ENCODE measurements at regions not wholly inside any gene's neighbourhood (a gene's known extent, or its start where the extent isn't known, plus 50 kb on each side); places are given as distances from the start of the nearest gene placed in this dataset.

DNA sequence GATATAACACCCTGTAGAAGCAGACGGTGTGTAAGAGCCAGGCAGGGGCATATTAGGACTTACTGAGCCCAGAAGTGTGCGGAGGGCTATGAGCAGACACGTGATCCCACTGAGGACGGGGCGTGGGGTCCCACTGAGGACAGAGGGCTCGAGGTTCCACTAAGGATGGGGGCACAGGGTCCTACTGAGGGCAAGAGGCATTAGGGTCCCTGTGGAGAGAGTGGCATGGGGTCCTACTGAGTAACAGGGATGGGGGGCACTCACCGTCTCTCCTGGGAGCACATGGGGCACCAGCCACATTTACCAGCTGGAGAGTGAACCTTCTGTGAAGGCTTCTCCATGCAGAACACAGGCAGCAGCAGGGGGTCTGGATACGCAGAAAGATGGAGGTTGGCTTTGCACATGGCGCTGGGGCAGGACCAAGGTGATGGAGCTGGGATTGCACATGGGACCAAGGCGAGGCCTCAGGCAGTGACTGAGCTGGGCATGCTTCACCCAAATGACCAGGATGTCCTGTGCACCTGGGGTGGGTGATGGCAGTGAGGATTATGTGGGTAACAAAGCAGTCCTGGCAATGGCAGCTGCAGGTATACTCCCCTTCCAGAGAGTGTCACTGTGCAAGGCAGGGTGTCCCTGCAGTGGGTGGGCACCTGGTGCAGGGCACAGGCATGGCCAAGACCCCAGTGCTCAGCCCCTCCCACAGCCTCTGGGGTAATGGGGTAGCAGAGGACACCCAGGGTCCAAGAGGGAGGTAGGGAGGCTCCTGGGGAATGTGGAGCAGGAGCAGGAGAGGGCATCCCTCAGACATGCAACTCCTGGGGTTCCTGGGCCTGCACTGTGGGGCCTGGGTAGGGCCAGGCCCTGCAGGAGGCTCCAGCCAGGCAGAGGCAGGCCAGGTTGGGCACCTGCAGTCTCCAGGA is 278.1 kb downstream of the TCERG1L start:
- H3K4me1 ChIP-seq (ENCODE audit: low read depth) = no peaks in the 10 kb centered on the region
- no peaks in the 10 kb centered on the region for H3K9me3 ChIP-seq
- TF ChIP-seq, protein P1, sequence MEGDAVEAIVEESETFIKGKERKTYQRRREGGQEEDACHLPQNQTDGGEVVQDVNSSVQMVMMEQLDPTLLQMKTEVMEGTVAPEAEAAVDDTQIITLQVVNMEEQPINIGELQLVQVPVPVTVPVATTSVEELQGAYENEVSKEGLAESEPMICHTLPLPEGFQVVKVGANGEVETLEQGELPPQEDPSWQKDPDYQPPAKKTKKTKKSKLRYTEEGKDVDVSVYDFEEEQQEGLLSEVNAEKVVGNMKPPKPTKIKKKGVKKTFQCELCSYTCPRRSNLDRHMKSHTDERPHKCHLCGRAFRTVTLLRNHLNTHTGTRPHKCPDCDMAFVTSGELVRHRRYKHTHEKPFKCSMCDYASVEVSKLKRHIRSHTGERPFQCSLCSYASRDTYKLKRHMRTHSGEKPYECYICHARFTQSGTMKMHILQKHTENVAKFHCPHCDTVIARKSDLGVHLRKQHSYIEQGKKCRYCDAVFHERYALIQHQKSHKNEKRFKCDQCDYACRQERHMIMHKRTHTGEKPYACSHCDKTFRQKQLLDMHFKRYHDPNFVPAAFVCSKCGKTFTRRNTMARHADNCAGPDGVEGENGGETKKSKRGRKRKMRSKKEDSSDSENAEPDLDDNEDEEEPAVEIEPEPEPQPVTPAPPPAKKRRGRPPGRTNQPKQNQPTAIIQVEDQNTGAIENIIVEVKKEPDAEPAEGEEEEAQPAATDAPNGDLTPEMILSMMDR (IDR thresholded peaks at IDR 0.05) = no peak
- DNase-seq = no peak
- H3K4me3 ChIP-seq = no peak overlapping the region
- intact Hi-C loops (cut with DNase I, micrococcal nuclease) = no loop called here
- ATAC-seq = no peak
- no peaks in the 10 kb centered on the region for H3K36me3 ChIP-seq (ENCODE audit: low read depth)

DNA sequence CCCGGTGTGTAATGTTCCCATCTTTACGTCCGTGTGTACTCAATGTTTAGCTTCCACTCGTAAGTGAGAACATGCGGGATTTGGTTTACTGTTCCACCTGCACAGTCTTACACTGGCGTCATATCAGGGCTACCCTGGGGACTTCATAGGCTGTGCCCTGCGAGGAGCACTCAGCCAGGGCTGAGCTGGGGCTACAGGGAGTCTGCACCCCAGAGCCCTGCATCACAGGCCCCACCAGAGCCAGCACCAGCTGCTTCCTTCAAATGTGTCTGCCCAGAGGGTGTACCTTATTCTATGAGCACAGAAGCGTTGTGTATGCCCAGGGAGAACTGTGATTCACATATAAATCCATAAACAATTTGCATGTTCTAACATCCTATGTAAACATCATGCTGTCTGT is 277.1 kb downstream of the TCERG1L start:
- DNase-seq = no peak
- ATAC-seq = no peak
- Histone ChIP-seq H3K9me3 (no peaks in the 10 kb centered on the region), H3K4me1 (ENCODE audit: low read depth) (no peaks in the 10 kb centered on the region), H3K4me3 (no peak overlapping the region), H3K36me3 (ENCODE audit: low read depth) (no peaks in the 10 kb centered on the region)
- intact Hi-C loops (cut with DNase I, micrococcal nuclease) = no loop called here
- TF ChIP-seq, protein P1 (IDR thresholded peaks at IDR 0.05) = no peak

DNA sequence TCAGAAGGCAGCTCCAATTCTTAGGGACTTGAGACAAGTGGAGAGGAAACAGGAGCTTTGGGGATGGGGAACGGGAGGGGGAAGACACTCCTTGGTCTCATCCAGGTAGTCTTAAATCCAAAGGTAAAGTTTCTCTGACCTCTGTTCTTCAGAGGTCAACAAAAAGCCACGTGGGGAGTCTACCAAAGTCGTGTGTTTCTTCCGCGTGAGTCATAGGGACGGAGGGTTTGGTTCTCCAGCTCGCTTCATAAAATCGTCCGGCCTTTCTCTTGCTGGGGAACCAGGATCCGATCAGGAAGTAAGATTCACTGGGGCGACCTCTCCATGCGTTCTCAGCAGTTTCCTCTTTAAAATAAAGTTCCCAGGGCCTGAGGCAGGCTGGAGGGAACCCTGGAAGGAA is 275.7 kb downstream of the TCERG1L start:
- Histone ChIP-seq H3K4me3 (no peak overlapping the region), H3K36me3 (ENCODE audit: low read depth) (no peaks in the 10 kb centered on the region), H3K9me3 (no peaks in the 10 kb centered on the region), H3K4me1 (ENCODE audit: low read depth) (no peaks in the 10 kb centered on the region)
- ATAC-seq = no peak
- TF ChIP-seq, protein P1 (IDR thresholded peaks at IDR 0.05) = no peak
- intact Hi-C loops (cut with DNase I, micrococcal nuclease) = no loop called here
- no peak for DNase-seq

DNA sequence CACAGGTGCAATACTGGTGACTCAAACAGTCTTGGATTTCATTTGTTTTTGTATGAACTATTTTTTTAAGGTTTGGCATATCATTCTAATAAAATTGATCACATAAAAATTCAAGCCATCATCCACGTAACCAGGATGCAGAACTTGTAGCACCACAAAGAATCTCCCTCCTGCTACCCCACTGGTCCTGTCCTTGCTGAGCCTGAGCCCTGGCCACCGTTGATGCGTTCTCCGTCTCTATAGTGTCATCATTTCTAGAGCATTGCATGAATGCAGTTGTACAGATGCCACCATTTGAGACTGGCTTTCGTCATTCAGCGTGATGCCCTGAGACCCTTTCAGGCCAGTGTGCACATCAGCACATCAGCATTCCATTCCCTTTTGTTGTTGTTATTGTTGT is 273.5 kb downstream of the TCERG1L start:
- DNase-seq (no peak), ATAC-seq (no peak)
- Histone ChIP-seq H3K4me3 (no peak overlapping the region), H3K36me3 (ENCODE audit: low read depth) (no peaks in the 10 kb centered on the region), H3K4me1 (ENCODE audit: low read depth) (no peaks in the 10 kb centered on the region), H3K9me3 (peaks cover 2% of the 10 kb centered on the region)
- TF ChIP-seq, protein P1 (IDR thresholded peaks at IDR 0.05) = no peak
- intact Hi-C loops (cut with DNase I, micrococcal nuclease) = no loop called here

DNA sequence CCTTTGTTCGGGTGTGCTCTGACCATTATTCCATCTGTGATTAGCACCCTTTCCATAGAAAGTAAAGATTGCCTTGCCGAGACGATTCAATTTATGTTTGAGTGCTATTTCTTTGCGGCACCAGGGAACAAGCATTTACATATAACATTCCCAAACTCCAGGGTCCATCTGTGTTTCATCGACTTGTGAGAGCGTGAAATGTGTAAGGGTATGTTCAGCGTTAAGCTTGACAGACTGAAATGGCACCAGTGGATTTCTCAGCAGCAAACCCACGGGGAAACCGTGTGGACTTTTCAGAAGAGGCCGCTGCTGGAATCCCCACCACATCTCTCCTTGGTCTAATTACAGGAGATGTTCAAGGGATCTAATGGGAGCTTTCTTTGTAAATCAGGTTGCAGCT is 270.5 kb downstream of the TCERG1L start:
- Histone ChIP-seq H3K4me3 (no peak overlapping the region), H3K9me3 (peaks cover 2% of the 10 kb centered on the region), H3K4me1 (ENCODE audit: low read depth) (no peaks in the 10 kb centered on the region), H3K36me3 (ENCODE audit: low read depth) (no peaks in the 10 kb centered on the region)
- DNase-seq = no peak
- ATAC-seq = no peak
- intact Hi-C loops (cut with DNase I, micrococcal nuclease) = no loop called here
- TF ChIP-seq, protein P1 (IDR thresholded peaks at IDR 0.05) = no peak
